Tibial nerve (tissue), 4 donors: ENCODE measurements at regions not wholly inside any gene's neighbourhood (a gene's known extent, or its start where the extent isn't known, plus 50 kb on each side); places are given as distances from the start of the nearest gene placed in this dataset.

Source experiments
- EP300 ChIP-seq, 2 donors: sonication (generic); formaldehyde crosslinking; IDR thresholded peaks; one replicate each; pipeline ENCODE4 v1.6.1; 2017; ENCODE audit warnings: antibody characterized with exemption in 2 of 2, mild to moderate bottlenecking in 1 of 2
- TF ChIP-seq, protein P1 (sequence below), 5 experiments: fragments of 200-600 bp in 3 of 5; fragments of 450-650 bp in 2 of 5; sonication (generic) in 3 of 5; IDR thresholded peaks; one replicate each; pipeline ENCODE4 v1.5.1; 2016 to 2019; ENCODE audit warnings: antibody characterized with exemption in 5 of 5, mild to moderate bottlenecking in 3 of 5, moderate library complexity in 2 of 5

- TF ChIP-seq, protein P1, sequence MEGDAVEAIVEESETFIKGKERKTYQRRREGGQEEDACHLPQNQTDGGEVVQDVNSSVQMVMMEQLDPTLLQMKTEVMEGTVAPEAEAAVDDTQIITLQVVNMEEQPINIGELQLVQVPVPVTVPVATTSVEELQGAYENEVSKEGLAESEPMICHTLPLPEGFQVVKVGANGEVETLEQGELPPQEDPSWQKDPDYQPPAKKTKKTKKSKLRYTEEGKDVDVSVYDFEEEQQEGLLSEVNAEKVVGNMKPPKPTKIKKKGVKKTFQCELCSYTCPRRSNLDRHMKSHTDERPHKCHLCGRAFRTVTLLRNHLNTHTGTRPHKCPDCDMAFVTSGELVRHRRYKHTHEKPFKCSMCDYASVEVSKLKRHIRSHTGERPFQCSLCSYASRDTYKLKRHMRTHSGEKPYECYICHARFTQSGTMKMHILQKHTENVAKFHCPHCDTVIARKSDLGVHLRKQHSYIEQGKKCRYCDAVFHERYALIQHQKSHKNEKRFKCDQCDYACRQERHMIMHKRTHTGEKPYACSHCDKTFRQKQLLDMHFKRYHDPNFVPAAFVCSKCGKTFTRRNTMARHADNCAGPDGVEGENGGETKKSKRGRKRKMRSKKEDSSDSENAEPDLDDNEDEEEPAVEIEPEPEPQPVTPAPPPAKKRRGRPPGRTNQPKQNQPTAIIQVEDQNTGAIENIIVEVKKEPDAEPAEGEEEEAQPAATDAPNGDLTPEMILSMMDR (IDR thresholded peaks at IDR 0.05) = no peak
- no peak for TF ChIP-seq EP300 (IDR thresholded peaks at IDR 0.05)
Measured at GRCh38 chr3:194931865-194932264, 246.2 kb downstream of the FAM43A start.
